GM19397 (cell line): ENCODE measurements at regions not wholly inside any gene's neighbourhood (a gene's known extent, or its start where the extent isn't known, plus 50 kb on each side); places are given as distances from the start of the nearest gene placed in this dataset.
"Not testable (repeated sequence)": the region's sequence is repeated elsewhere in the genome, so short reads cannot be mapped to it uniquely, and the experiment has no call there.

Source experiments
- ATAC-seq: cut with Tn5 transposase; IDR thresholded peaks from one replicate; pipeline ENCODE4 v1.9.1; 2021; ENCODE audit warnings: mild to moderate bottlenecking, moderate library complexity; ENCODE audit not compliant: unreplicated experiment

- ATAC-seq, result not testable (repeated sequence)
Observed at GRCh38 chr5:1982561-1982960, 99.8 kb upstream of the IRX4 start.

- ATAC-seq, result no peak
Observed at GRCh38 chr5:1975898-1976765, 93.4 kb upstream of the IRX4 start.

GRCh38 chr5:1975406-1975715, 92.6 kb upstream of the IRX4 start:
- ATAC-seq, result no peak

- no peak for ATAC-seq
Observed at GRCh38 chr5:1974501-1975405, 92.0 kb upstream of the IRX4 start.

- no peak for ATAC-seq
Observed at GRCh38 chr5:1974081-1974480, 91.4 kb upstream of the IRX4 start.

GRCh38 chr5:1973391-1974013, 90.8 kb upstream of the IRX4 start:
- no peak for ATAC-seq

GRCh38 chr5:1971944-1972343, 89.2 kb upstream of the IRX4 start:
- no peak for ATAC-seq

GRCh38 chr5:1967736-1968135, 85.0 kb upstream of the IRX4 start:
- ATAC-seq, result no peak

- ATAC-seq, result no peak
Observed at GRCh38 chr5:1966461-1966860, 83.7 kb upstream of the IRX4 start.

GRCh38 chr5:1965925-1966324, 83.2 kb upstream of the IRX4 start:
- no peak for ATAC-seq

- no peak for ATAC-seq
Observed at GRCh38 chr5:1963941-1964451, 81.3 kb upstream of the IRX4 start.

GRCh38 chr5:1963358-1963757, 80.6 kb upstream of the IRX4 start:
- ATAC-seq, result no peak

GRCh38 chr5:1962619-1963355, 80.1 kb upstream of the IRX4 start:
- no peak for ATAC-seq

- ATAC-seq, result no peak
Observed at GRCh38 chr5:1961952-1962595, 79.3 kb upstream of the IRX4 start.

- ATAC-seq, result no peak
Observed at GRCh38 chr5:1961304-1961946, 78.7 kb upstream of the IRX4 start.

- no peak for ATAC-seq
Observed at GRCh38 chr5:1960595-1961303, 78.0 kb upstream of the IRX4 start.

- no peak for ATAC-seq
Observed at GRCh38 chr5:1959725-1960581, 77.2 kb upstream of the IRX4 start.

- no peak for ATAC-seq
Observed at GRCh38 chr5:1959231-1959630, 76.5 kb upstream of the IRX4 start.
